ENCODE measurements at regions not wholly inside any gene's neighbourhood (a gene's known extent, or its start where the extent isn't known, plus 50 kb on each side); places are given as distances from the start of the nearest gene placed in this dataset.
A peak's percentile ranks its signal among the peaks of the same experiment; 100 is the strongest.
"Not testable (repeated sequence)": the region's sequence is repeated elsewhere in the genome, so short reads cannot be mapped to it uniquely, and the experiment has no call there.

DNA sequence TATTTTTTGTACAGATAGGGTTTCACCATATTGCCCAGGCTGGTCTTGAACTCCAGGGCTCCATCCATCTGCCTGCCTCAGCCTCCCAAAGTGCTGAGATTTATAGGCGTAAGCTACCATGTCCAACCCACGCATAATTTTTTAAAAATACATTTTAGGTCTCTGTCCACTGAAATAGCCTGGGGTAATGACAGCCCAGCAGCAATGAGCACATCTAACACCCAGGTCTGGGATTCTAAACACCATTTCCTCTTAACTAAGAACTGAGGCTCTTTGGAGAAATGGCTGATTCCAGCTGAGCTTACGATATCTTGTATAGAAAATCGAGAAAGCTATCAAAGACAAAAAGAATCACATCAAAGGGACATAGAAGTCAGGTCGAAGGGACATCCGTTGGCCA lies 245.3 kb downstream of the PARN start:
- DNase-seq (ENCODE audit: low spot score in 2 of 2) = no peak
- H3K36me3 Mint-ChIP-seq = no peaks in the 10 kb centered on the region
- no peaks in the 10 kb centered on the region for H3K9me3 Mint-ChIP-seq
- H3K4me1 Mint-ChIP-seq = no peaks in the 10 kb centered on the region
- no peak for ATAC-seq
- no peak overlapping the region for H3K4me3 Mint-ChIP-seq
- H3K27ac Mint-ChIP-seq = no peak overlapping the region

DNA sequence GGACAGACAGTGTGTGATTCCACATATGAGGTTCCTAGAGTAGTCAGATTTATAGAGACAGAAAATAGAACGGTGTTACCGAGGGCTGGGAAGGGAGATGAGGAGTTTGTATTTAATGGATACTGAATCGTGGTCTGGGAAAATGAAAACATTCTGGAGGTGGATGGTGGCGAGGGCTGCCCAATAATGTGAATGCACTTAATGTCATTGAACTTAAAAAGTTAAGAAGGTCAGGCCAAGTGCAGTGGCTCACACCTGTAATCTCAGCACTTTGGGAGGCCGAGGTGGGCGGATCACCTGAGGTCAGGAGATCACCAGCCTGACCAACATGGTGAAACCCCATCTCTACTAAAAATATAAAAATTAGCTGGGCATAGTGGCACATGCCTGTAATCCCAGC lies 246.2 kb downstream of the PARN start:
- not testable (repeated sequence) for H3K9me3 Mint-ChIP-seq; DNase-seq (ENCODE audit: low spot score in 2 of 2); H3K4me1 Mint-ChIP-seq; H3K4me3 Mint-ChIP-seq; ATAC-seq; H3K27ac Mint-ChIP-seq; H3K36me3 Mint-ChIP-seq

DNA sequence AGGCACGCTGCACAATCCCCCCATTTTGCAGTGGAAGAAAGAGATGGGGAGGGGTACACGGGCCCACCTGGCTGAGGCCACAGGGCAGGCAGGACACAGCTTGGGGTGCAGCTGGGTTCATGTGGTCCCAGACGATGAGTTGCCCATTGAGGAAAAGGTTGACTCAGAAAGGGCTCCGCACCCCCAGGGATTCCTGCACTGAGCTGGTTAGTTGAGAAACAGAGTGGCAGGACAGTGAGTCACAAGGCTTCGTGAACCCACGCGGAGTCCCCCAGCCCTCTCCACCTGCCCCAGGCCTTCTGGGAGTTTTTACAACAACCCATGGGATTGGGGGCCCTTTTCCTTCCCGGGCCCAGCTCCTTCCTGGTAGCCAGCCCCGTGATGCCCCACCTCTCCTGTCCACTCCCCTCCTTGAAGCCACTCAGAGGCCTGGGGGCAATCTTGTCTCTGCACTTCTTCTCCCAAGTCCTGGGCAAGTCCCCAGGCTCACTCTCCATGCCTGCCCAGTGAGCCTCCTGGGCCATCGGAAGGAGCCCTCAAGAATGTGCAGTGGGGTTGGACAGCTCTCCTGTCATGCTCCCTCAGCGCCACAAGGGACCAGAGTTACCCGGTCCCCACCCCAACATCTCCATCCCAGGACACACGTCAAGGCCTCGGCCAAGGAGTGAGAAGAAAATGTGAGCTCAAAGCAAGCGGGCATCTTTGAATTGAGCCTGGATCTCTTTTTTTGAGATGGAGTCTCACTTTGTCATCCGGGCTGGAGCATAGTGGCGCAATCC lies 251.2 kb downstream of the PARN start:
- no peaks in the 10 kb centered on the region for H3K36me3 Mint-ChIP-seq
- no peaks in the 10 kb centered on the region for H3K4me1 Mint-ChIP-seq
- no peak overlapping the region for H3K4me3 Mint-ChIP-seq
- no peak overlapping the region for H3K27ac Mint-ChIP-seq
- ATAC-seq = peak; percentile 19
- DNase-seq (ENCODE audit: low spot score in 2 of 2) = no peak
- no peaks in the 10 kb centered on the region for H3K9me3 Mint-ChIP-seq

DNA sequence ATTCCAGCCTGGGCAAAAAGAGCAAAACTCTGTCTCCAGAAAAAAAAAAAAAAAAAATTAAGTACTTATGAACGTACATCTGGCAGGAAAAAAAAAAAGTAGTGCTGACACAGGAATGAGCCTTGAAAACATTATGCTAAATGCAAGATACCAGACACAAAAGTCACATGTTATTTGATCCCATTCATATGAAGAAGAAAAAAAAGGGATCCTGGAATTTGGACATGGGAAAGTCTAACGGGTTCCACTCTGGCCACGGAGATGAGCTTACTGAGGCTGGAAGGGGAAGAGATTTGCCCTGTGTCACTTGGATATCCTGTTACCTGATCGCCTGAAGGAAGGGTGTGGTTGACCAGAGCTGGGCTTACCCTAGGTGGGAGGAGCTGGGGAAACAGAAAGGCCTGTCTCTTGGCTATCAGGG lies 251.9 kb downstream of the PARN start:
- DNase-seq (ENCODE audit: low spot score in 2 of 2) (no peak), ATAC-seq (no peak)
- Mint-ChIP-seq H3K4me3 (no peak overlapping the region), H3K27ac (no peak overlapping the region), H3K36me3 (no peaks in the 10 kb centered on the region), H3K4me1 (no peaks in the 10 kb centered on the region), H3K9me3 (no peaks in the 10 kb centered on the region)

DNA sequence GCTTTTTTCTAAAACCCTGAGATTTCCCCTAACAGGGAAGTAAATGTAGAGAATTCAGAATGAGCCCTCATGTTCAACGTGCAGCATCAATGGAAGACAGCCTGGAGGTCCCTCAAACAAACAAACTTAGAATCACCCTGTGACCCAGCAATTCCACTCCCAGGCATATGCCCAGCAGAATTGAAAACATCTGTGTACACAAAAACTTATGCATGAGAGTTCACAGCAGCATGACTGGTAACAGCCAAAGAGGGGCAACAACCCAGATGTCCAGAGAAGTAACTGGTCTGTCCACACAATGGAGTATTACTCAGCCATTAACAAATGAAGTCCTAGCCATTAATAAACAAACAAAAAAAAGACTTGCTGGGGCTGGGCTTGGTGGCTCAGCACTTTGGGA lies 252.7 kb downstream of the PARN start:
- Mint-ChIP-seq H3K9me3 (no peaks in the 10 kb centered on the region), H3K27ac (no peak overlapping the region), H3K4me3 (no peak overlapping the region), H3K4me1 (no peaks in the 10 kb centered on the region), H3K36me3 (no peaks in the 10 kb centered on the region)
- ATAC-seq = no peak
- no peak for DNase-seq (ENCODE audit: low spot score in 2 of 2)

DNA sequence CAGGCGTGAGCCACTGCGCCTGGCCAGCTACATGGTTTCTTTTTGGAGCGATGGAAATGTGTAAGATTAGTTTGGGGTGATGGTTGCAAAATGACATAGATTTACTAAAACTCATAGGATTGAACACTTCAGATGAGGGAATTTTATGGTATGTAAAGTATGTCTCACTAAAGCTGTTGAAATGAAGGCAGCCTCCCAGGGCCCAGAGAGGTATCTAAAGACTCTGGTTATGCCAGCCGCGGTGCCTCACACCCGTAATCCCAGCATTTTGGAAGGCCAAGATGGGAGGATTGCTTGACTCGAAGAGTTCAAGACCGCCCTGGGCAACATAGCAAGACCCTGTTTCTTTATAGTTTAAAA lies 254.9 kb downstream of the PARN start:
- ATAC-seq (no peak), DNase-seq (ENCODE audit: low spot score in 2 of 2) (no peak)
- H3K4me1 Mint-ChIP-seq = no peaks in the 10 kb centered on the region
- no peaks in the 10 kb centered on the region for H3K36me3 Mint-ChIP-seq
- no peak overlapping the region for H3K27ac Mint-ChIP-seq
- no peaks in the 10 kb centered on the region for H3K9me3 Mint-ChIP-seq
- H3K4me3 Mint-ChIP-seq = no peak overlapping the region

DNA sequence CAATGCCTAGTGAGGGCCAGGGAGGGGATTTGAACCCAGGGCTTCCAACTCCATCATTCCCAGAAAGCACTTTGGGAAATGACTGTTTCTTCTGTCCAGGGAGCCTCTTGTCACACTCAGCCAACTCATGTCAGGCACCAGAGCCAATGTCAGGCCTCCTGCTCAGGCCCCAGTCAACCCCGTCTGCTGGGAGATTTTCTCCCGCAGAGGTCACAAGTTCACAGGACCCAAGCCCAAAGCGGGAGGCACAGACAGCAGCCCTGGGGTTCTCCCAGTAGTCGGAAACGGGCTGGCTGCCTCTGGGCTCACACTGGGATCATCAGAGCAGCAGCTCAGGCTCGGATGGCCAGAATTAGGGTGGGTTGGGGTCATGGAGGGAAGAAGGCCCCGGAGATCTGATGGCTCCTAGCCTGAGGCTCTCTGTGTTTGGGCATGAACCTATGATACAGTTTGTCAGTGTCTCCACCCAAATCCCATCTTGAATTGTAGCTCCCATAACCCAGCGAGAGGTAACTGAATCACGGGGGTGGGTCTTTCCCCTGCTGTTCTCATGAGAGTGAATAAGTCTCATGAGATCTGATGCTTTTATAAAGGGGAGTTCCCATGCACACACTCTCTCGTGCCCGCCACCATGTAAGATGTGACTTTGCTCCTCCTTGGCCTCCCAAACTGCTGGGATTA lies 255.5 kb downstream of the PARN start:
- Mint-ChIP-seq H3K36me3 (no peaks in the 10 kb centered on the region), H3K9me3 (no peaks in the 10 kb centered on the region), H3K4me3 (no peak overlapping the region), H3K27ac (no peak overlapping the region), H3K4me1 (no peaks in the 10 kb centered on the region)
- ATAC-seq (no peak), DNase-seq (ENCODE audit: low spot score in 2 of 2) (no peak)

DNA sequence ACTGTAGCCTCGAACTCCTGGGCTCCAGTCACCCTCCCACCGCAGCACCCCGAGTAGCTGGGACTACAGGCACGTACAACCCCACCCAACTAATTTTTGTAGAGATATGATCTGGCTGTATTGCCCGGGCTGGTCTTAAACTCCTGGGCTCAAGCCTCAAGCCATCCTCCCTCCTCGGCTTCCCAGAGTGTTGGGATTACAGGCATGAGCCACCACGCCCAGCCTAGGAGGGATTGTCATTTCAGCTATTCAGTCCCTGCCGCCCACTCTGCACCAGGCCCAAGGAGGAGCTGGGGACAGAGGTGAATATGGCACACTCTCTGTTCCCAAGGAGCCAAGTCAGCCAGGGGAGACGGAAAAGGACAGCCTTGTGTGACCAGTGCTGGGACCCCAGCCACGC lies 256.2 kb downstream of the PARN start:
- no peak overlapping the region for H3K4me3 Mint-ChIP-seq
- H3K9me3 Mint-ChIP-seq = no peaks in the 10 kb centered on the region

DNA sequence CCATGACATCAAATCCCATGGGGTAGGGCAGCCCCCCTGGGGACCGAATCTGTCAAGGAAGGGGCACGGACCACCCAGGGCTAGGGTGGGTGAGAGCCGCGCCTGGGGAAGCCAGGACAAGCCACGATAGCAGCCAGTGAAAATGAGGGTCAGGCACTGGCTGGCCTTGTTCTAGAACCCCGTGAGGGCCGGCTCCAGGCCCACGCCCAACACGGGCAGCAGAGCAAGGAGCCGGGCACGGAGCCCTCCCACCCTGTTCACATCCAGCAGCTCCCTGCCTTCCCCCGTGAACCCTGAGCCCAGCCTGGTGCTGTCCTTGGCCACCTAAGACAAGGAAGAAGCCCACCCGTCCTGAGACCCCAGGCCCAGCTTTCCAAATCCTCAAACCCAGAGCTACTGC lies 256.7 kb downstream of the PARN start:
- no peak for DNase-seq (ENCODE audit: low spot score in 2 of 2)
- H3K27ac Mint-ChIP-seq = no peak overlapping the region
- no peak overlapping the region for H3K4me3 Mint-ChIP-seq
- ATAC-seq = no peak
- H3K36me3 Mint-ChIP-seq = no peaks in the 10 kb centered on the region
- H3K4me1 Mint-ChIP-seq = no peaks in the 10 kb centered on the region
- no peaks in the 10 kb centered on the region for H3K9me3 Mint-ChIP-seq

More for the DNA sequence above, 256.2 kb downstream of the PARN start:
- no peak for ATAC-seq
- Mint-ChIP-seq H3K27ac (no peak overlapping the region), H3K36me3 (no peaks in the 10 kb centered on the region), H3K4me1 (no peaks in the 10 kb centered on the region)
- no peak for DNase-seq (ENCODE audit: low spot score in 2 of 2)

DNA sequence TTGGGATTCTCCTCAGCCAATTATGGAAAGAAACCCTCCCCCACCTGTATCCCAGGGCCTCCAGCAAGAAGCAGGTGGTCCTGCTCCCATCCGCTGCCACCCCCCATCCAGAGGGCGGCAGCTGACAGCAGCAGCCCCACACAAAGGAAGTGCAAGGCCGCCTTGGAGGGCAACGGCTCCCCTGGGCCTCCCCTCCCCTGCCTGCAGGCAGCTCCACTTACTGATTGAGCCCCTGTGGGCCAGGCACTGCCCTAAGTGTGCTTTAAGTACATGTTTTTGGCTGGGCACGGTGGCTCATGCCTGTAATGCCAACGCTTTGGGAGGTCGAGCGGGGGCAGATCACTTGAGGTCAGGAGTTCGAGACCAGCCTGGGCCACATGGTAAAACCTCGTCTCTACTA lies 257.6 kb downstream of the PARN start:
- H3K9me3 Mint-ChIP-seq = no peaks in the 10 kb centered on the region
- no peak overlapping the region for H3K4me3 Mint-ChIP-seq
- ATAC-seq (no peak), DNase-seq (ENCODE audit: low spot score in 2 of 2) (no peak)
- H3K36me3 Mint-ChIP-seq = no peaks in the 10 kb centered on the region
- no peaks in the 10 kb centered on the region for H3K4me1 Mint-ChIP-seq
- H3K27ac Mint-ChIP-seq = no peak overlapping the region

DNA sequence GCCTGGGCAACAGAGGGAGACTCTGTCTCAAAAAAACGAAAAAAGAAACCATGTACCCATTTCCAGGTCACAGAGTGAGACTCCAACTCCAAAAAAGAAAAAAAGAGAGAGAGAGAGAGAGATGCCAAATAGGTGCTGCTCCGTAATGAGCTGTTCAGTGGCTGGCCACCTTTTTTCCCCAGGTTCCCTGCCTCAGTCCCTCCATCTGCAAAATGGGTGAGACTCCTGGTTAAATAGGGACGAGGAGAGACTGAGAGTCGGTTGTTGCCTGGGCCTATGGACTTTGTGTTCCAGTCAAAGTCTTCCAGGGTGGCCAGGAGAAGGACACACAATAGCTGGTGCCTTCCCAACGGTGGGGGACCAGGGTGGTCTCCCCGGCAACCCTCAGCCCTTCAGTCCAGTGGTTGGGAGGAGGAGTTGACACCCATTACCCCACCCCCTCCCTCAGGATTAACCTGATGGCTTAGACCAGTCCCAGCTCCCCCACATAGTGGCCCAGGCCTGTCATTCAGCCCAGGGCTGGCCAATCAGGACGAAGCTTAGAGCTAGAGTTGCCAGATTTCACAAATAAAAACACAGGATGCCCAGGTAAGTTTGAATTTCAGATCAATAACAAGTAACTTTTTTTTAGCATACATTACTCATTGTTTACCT lies 258.2 kb downstream of the PARN start:
- DNase-seq (ENCODE audit: low spot score in 2 of 2) (no peak), ATAC-seq (no peak)
- Mint-ChIP-seq H3K36me3 (no peaks in the 10 kb centered on the region), H3K4me1 (no peaks in the 10 kb centered on the region), H3K27ac (no peak overlapping the region), H3K9me3 (no peaks in the 10 kb centered on the region), H3K4me3 (no peak overlapping the region)

DNA sequence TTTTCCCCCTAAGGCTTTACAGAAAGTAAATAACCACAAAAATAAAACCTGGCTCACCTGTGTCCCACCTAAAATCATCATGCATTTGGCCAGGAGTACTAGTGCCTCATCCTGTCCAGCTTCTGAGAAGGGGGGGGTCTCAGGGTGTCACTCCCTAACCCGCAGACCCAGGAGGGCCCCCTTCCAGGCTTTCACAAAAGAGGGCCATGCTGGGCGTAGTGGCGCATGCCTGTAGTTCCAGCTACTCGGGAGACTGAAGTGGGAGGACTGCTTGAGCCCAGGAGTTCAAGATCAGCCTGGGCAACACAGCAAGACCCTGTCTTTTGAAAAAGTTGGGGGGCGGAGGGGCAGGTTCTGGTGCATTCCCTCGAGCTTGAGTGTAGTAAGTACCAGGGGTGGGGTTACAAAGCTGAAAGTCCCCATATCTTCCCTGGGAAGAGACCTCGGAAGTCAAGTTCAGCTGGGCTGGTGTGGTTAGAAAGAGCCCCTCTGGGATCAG lies 259.3 kb downstream of the PARN start:
- no peaks in the 10 kb centered on the region for H3K36me3 Mint-ChIP-seq

DNA sequence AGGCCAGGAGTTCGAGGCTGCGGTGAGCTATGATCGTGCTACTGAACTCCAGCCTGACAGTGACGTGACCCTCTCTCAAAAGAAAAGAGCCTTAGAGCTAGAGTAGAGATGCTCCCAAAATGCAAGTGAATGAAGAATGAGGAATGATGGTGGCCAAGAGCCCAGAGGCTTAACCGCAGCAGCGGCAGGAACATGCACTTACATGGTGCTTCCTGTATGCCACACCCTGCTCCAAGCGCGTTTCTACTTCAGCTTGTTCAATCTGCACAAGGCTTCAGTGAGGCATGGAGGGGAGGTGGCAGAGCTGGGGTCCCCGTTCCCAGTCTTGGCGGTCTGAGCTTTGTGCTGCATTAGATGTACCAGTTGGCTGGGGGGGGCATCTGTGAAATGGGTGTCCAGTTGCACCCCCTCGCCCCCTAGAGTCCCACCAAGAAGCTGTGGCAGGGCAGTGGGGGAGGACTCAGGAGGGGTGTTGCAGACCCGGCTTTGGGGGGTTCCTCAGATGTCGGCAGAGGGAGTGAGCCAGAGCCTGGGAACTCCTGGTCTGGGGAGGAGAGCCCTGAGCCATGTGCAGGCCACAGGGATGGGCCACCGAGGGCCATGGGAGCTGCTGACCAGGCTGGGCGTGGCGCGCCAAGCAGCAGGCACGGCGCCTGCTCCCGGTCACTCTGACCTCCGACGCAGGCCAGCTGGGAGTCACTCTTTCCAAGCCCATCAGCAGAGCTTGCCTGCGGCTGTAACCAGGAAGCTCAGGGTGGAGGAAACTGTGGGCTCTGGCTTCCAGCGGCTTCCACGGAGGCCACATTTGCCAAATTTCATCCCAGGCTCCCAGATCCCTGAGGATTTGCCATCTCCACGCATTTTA lies 260.1 kb downstream of the PARN start:
- Mint-ChIP-seq H3K27ac (no peak overlapping the region), H3K4me1 (no peaks in the 10 kb centered on the region), H3K9me3 (no peaks in the 10 kb centered on the region), H3K36me3 (no peaks in the 10 kb centered on the region), H3K4me3 (no peak overlapping the region)
- DNase-seq (ENCODE audit: low spot score in 2 of 2) (no peak), ATAC-seq (no peak)

More for the DNA sequence above, 259.3 kb downstream of the PARN start:
- Mint-ChIP-seq H3K4me3 (no peak overlapping the region), H3K27ac (no peak overlapping the region), H3K4me1 (no peaks in the 10 kb centered on the region), H3K9me3 (no peaks in the 10 kb centered on the region)
- ATAC-seq (no peak), DNase-seq (ENCODE audit: low spot score in 2 of 2) (no peak)

DNA sequence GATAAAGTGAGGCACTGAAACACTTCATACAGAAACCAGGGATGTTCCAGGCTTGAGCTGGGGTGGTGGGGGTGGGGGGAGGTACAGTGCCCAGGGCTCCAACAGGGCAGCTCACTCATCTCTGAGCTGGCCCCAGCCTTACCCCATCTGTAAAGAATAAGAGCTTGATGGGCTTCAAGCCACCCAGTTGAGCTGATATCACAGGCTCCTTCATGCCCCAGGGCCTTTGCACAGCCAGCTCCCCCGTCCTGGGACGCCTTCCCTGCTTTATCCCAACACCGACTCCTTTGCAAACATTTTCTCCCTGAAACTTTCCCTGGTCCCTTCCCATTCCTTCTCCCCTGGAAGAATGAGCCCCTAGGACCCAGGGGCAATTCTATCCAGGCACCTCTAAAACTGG lies 261.7 kb downstream of the PARN start:
- DNase-seq (ENCODE audit: low spot score in 2 of 2) = no peak
- Mint-ChIP-seq H3K27ac (no peak overlapping the region), H3K4me1 (no peaks in the 10 kb centered on the region), H3K9me3 (no peaks in the 10 kb centered on the region), H3K4me3 (no peak overlapping the region), H3K36me3 (no peaks in the 10 kb centered on the region)
- no peak for ATAC-seq

Data from stimulated activated effector memory CD8-positive, alpha-beta T cell treated with anti-CD3 and anti-CD28 coated beads, Interleukin-12 subunit alpha, Interleukin-12 subunit beta, amount 100 ng/mL, for 72 hours (primary cell).